Neural progenitor cell (in vitro differentiated cells): ENCODE measurements at regions not wholly inside any gene's neighbourhood (a gene's known extent, or its start where the extent isn't known, plus 50 kb on each side); places are given as distances from the start of the nearest gene placed in this dataset.

Experiments
- DNase-seq: peaks from one replicate; pipeline ENCODE4 v3.0.0-alpha.2; 2016; ENCODE audit warnings: low spot score
- H2AFZ ChIP-seq: fragments of 200-600 bp; sonication (generic); replicated peaks from 2 replicates; pipeline ENCODE4 v1.6.1; 2016; ENCODE audit warnings: antibody characterized with exemption
- H3F3A ChIP-seq: fragments of 200-600 bp; sonication (generic); 2 replicates; pipeline ENCODE4 v1.6.1; 2016; ENCODE audit warnings: antibody characterized with exemption, low read depth
- H3K27ac ChIP-seq: fragments of 200-600 bp; sonication (generic); 2 replicates; pipeline ENCODE4 v1.5.1; 2016; ENCODE audit warnings: mild to moderate bottlenecking
- H3K27me3 ChIP-seq: fragments of 200-600 bp; sonication (generic); 2 replicates; pipeline ENCODE4 v1.6.1; 2016; ENCODE audit warnings: mild to moderate bottlenecking, moderate library complexity
- H3K36me3 ChIP-seq: fragments of 200-600 bp; sonication (generic); 2 replicates; pipeline ENCODE4 v1.5.1; 2016
- H3K4me1 ChIP-seq: fragments of 200-600 bp; sonication (generic); 2 replicates; pipeline ENCODE4 v1.6.1; 2016; ENCODE audit warnings: mixed run types
- H3K4me2 ChIP-seq: fragments of 200-600 bp; sonication (generic); 2 replicates; pipeline ENCODE4 v1.6.1; 2016
- H3K4me3 ChIP-seq: fragments of 200-600 bp; sonication (generic); 2 replicates; pipeline ENCODE4 v1.5.1; 2016
- H3K79me2 ChIP-seq: fragments of 200-600 bp; sonication (generic); 2 replicates; pipeline ENCODE4 v1.6.1; 2016; ENCODE audit warnings: low read depth
- H3K9ac ChIP-seq: fragments of 200-600 bp; sonication (generic); 2 replicates; pipeline ENCODE4 v1.6.1; 2016
- H3K9me3 ChIP-seq: fragments of 200-600 bp; sonication (generic); 2 replicates; pipeline ENCODE4 v1.5.1; 2016; ENCODE audit warnings: low read depth
- H4K20me1 ChIP-seq: fragments of 200-600 bp; sonication (generic); 2 replicates; pipeline ENCODE4 v1.6.1; 2016; ENCODE audit warnings: low read depth
- H3K27ac Mint-ChIP-seq: 3 replicates; pipeline ENCODE4 v1.8.0; 2021; ENCODE audit warnings: mixed read lengths
- H3K27me3 Mint-ChIP-seq: 2 replicates; pipeline ENCODE4 v1.8.0; 2022; ENCODE audit warnings: low read depth, mild to moderate bottlenecking, inconsistent platforms, moderate library complexity, mixed read lengths; ENCODE audit not compliant: insufficient read depth
- H3K36me3 Mint-ChIP-seq: 3 replicates; pipeline ENCODE4 v1.8.0; 2021; ENCODE audit warnings: mixed read lengths
- H3K4me1 Mint-ChIP-seq: 3 replicates; pipeline ENCODE4 v1.8.0; 2021; ENCODE audit warnings: mixed read lengths
- H3K4me3 Mint-ChIP-seq: 3 replicates; pipeline ENCODE4 v1.8.0; 2021; ENCODE audit warnings: mild to moderate bottlenecking, moderate library complexity, mixed read lengths
- H3K9me3 Mint-ChIP-seq: 3 replicates; pipeline ENCODE4 v1.8.0; 2020; ENCODE audit warnings: mixed read lengths
- EZH2 ChIP-seq: fragments of 200-600 bp; sonication (generic); IDR thresholded peaks from 2 replicates; pipeline ENCODE4 v1.6.1; 2017; ENCODE audit warnings: antibody characterized with exemption, mild to moderate bottlenecking, moderate library complexity
- EZH2phosphoT487 ChIP-seq: fragments of 200-600 bp; sonication (generic); IDR thresholded peaks from 2 replicates; pipeline ENCODE4 v1.6.1; 2017; ENCODE audit warnings: antibody characterized with exemption
- TF ChIP-seq, protein P1 (sequence below): fragments of 200-600 bp; sonication (generic); IDR thresholded peaks from 2 replicates; pipeline ENCODE4 v1.5.1; 2017; ENCODE audit warnings: antibody characterized with exemption, mild to moderate bottlenecking

GRCh38 chr13:82720986-82721385 lies 1161.3 kb downstream of the SLITRK1 start:
- Histone ChIP-seq H3K27ac (no peak overlapping the region), H3K4me1 (no peaks in the 10 kb centered on the region), H3K36me3 (no peaks in the 10 kb centered on the region), H4K20me1 (no peaks in the 10 kb centered on the region), H2AFZ (no peak overlapping the region), H3K27me3 (no peaks in the 10 kb centered on the region), H3K9ac (no peak overlapping the region), H3K79me2 (no peaks in the 10 kb centered on the region), H3K4me3 (no peak overlapping the region), H3K9me3 (no peaks in the 10 kb centered on the region), H3K4me2 (no peak overlapping the region), H3F3A (no peaks in the 10 kb centered on the region)
- TF ChIP-seq, protein P1, sequence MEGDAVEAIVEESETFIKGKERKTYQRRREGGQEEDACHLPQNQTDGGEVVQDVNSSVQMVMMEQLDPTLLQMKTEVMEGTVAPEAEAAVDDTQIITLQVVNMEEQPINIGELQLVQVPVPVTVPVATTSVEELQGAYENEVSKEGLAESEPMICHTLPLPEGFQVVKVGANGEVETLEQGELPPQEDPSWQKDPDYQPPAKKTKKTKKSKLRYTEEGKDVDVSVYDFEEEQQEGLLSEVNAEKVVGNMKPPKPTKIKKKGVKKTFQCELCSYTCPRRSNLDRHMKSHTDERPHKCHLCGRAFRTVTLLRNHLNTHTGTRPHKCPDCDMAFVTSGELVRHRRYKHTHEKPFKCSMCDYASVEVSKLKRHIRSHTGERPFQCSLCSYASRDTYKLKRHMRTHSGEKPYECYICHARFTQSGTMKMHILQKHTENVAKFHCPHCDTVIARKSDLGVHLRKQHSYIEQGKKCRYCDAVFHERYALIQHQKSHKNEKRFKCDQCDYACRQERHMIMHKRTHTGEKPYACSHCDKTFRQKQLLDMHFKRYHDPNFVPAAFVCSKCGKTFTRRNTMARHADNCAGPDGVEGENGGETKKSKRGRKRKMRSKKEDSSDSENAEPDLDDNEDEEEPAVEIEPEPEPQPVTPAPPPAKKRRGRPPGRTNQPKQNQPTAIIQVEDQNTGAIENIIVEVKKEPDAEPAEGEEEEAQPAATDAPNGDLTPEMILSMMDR = no peak
- TF ChIP-seq EZH2phosphoT487 (no peak), EZH2 (no peak)
- Mint-ChIP-seq H3K4me1 (no peaks in the 10 kb centered on the region), H3K9me3 (no peaks in the 10 kb centered on the region), H3K27me3 (peaks cover 2% of the 10 kb centered on the region), H3K36me3 (no peaks in the 10 kb centered on the region), H3K4me3 (no peak overlapping the region), H3K27ac (no peak overlapping the region)
- no peak for DNase-seq

DNA sequence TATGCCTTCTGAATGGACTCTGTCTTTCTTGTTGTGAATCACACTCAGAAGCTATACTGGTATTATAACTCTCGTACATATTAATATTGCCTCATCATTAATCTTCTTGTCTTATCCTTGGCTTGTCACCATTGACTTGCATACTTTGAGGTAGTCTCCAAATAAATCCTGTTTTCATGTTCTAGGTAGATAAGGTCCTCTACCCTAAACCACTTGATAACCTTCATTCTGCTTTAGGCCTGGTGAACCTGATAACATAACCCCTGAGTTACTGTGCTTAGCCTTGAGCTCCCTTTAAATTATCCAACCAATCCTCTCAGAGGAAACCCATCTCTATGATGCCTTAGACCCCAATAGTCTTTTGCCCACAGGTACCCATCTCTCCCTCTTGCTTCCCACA lies 1162.3 kb downstream of the SLITRK1 start:
- H3K4me1 Mint-ChIP-seq = no peaks in the 10 kb centered on the region
- H3K27me3 ChIP-seq = no peaks in the 10 kb centered on the region
- H3K36me3 Mint-ChIP-seq = no peaks in the 10 kb centered on the region
- no peaks in the 10 kb centered on the region for H3K36me3 ChIP-seq
- no peak overlapping the region for H3K27ac ChIP-seq
- H3K9ac ChIP-seq = no peak overlapping the region
- no peaks in the 10 kb centered on the region for H3K9me3 Mint-ChIP-seq
- peaks cover 2% of the 10 kb centered on the region for H3K27me3 Mint-ChIP-seq
- no peak overlapping the region for H3K4me2 ChIP-seq
- no peak overlapping the region for H3K4me3 ChIP-seq
- no peaks in the 10 kb centered on the region for H3K9me3 ChIP-seq
- no peak overlapping the region for H3K4me3 Mint-ChIP-seq
- no peak overlapping the region for H2AFZ ChIP-seq
- no peak overlapping the region for H3K27ac Mint-ChIP-seq
- H3F3A ChIP-seq = no peaks in the 10 kb centered on the region
- no peaks in the 10 kb centered on the region for H4K20me1 ChIP-seq
- H3K4me1 ChIP-seq = no peaks in the 10 kb centered on the region
- no peak for DNase-seq
- no peaks in the 10 kb centered on the region for H3K79me2 ChIP-seq
- TF ChIP-seq EZH2phosphoT487 (no peak), EZH2 (no peak)
- TF ChIP-seq, protein P1 = no peak

DNA sequence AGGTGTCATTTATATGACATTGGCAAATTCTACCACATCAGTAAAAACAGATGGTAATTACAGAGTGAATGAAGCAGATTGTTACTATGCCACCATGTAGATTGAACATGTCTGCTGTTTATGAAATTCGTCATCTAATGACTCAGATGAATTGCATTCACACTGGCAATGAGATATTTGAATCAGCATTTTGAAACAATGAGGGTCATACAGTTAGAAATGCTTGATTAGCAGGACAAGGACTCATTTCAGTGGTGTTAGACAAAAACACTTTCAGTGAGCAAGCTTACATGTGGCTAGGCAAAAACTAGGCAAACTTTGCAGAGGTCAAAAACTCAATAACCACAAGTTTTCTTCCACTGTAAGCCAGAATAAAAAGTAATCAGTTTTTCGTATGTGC lies 1165.0 kb downstream of the SLITRK1 start:
- no peaks in the 10 kb centered on the region for H3K9me3 Mint-ChIP-seq
- TF ChIP-seq EZH2 (no peak), EZH2phosphoT487 (no peak)
- TF ChIP-seq, protein P1 = no peak
- H3K9ac ChIP-seq = no peak overlapping the region
- no peaks in the 10 kb centered on the region for H3K79me2 ChIP-seq
- no peaks in the 10 kb centered on the region for H3K27me3 ChIP-seq
- H3F3A ChIP-seq = no peaks in the 10 kb centered on the region
- H3K27ac ChIP-seq = no peak overlapping the region
- H3K27ac Mint-ChIP-seq = no peak overlapping the region
- H3K4me3 Mint-ChIP-seq = no peak overlapping the region
- H2AFZ ChIP-seq = no peak overlapping the region
- H3K4me1 ChIP-seq = no peaks in the 10 kb centered on the region
- H3K4me2 ChIP-seq = no peak overlapping the region
- peaks cover 2% of the 10 kb centered on the region for H3K27me3 Mint-ChIP-seq
- no peaks in the 10 kb centered on the region for H3K4me1 Mint-ChIP-seq
- no peaks in the 10 kb centered on the region for H3K36me3 ChIP-seq
- no peaks in the 10 kb centered on the region for H3K36me3 Mint-ChIP-seq
- DNase-seq = no peak
- H4K20me1 ChIP-seq = no peaks in the 10 kb centered on the region
- no peaks in the 10 kb centered on the region for H3K9me3 ChIP-seq
- no peak overlapping the region for H3K4me3 ChIP-seq
